ENCODE measurements at regions not wholly inside any gene's neighbourhood (a gene's known extent, or its start where the extent isn't known, plus 50 kb on each side); places are given as distances from the start of the nearest gene placed in this dataset.
"Not testable (repeated sequence)": the region's sequence is repeated elsewhere in the genome, so short reads cannot be mapped to it uniquely, and the experiment has no call there.

- H3K4me3 Mint-ChIP-seq; DNase-seq; ATAC-seq (ENCODE audit: low read depth); POLR2A ChIA-PET; H3K27ac Mint-ChIP-seq; H3K36me3 Mint-ChIP-seq; H3K27me3 Mint-ChIP-seq; H3K4me1 Mint-ChIP-seq: not testable (repeated sequence)
- H3K9me3 Mint-ChIP-seq, result peaks cover 11% of the 10 kb centered on the region
Measured at GRCh38 chr16:10290467-10291105, 95.3 kb upstream of the ATF7IP2 start.

GRCh38 chr16:10292197-10292596, 93.7 kb upstream of the ATF7IP2 start:
- H3K36me3 Mint-ChIP-seq; H3K27me3 Mint-ChIP-seq; H3K4me3 Mint-ChIP-seq; H3K9me3 Mint-ChIP-seq; DNase-seq; H3K27ac Mint-ChIP-seq; H3K4me1 Mint-ChIP-seq; ATAC-seq (ENCODE audit: low read depth); POLR2A ChIA-PET: not testable (repeated sequence)

GRCh38 chr16:10292976-10293375, 92.9 kb upstream of the ATF7IP2 start:
- ATAC-seq (ENCODE audit: low read depth); H3K27ac Mint-ChIP-seq: not testable (repeated sequence)

GRCh38 chr16:10294153-10294552, 91.7 kb upstream of the ATF7IP2 start:
- H3K4me1 Mint-ChIP-seq; H3K4me3 Mint-ChIP-seq; H3K27ac Mint-ChIP-seq; H3K9me3 Mint-ChIP-seq; ATAC-seq (ENCODE audit: low read depth); DNase-seq; H3K27me3 Mint-ChIP-seq; H3K36me3 Mint-ChIP-seq; POLR2A ChIA-PET: not testable (repeated sequence)

More at GRCh38 chr16:10292976-10293375, 92.9 kb upstream of the ATF7IP2 start:
- H3K36me3 Mint-ChIP-seq, H3K27me3 Mint-ChIP-seq, H3K9me3 Mint-ChIP-seq, DNase-seq, POLR2A ChIA-PET, H3K4me1 Mint-ChIP-seq, H3K4me3 Mint-ChIP-seq: not testable (repeated sequence)

GRCh38 chr16:10296956-10297340, 88.9 kb upstream of the ATF7IP2 start:
- no peaks in the 10 kb centered on the region for H3K4me1 Mint-ChIP-seq
- POLR2A ChIA-PET, result no interaction called here
- H3K4me3 Mint-ChIP-seq, result no peak overlapping the region
- H3K27ac Mint-ChIP-seq, result no peak overlapping the region
- H3K9me3 Mint-ChIP-seq, result peaks cover 6% of the 10 kb centered on the region
- no peaks in the 10 kb centered on the region for H3K27me3 Mint-ChIP-seq
- no peaks in the 10 kb centered on the region for H3K36me3 Mint-ChIP-seq
- ATAC-seq (ENCODE audit: low read depth) (no peak), DNase-seq (no peak)

DNA sequence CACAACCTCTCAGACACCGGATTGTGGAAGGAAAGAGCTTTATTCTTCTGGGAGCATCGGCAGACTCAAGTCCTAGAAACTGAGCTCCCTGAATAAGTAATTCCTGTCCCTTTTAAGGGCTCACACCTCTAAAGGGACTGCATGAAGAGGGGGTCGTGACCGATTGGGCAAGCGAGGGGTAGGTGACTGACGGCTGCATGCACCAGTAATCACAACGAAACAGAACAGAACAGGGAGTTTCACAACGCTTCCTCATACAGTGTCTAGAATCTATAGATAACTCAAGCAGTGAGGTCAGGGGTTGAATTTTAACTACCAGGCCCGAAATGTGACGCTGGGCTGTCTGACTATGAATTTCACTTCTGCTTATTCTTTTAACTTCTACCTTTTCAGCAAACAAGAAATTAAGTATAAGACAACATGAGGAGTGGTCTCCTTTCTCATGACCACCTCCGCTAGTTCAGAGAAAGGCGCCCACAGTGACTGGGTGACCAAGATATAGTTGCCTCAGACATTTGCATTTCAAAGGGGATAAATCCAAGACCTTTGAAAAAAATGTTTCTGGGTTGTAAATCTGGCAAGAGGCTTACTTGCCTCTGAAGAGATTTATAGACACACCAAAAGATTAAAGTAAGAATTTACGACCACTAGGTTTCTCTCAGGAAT, 88.4 kb upstream of the ATF7IP2 start:
- H3K9me3 Mint-ChIP-seq, result peaks cover 6% of the 10 kb centered on the region
- POLR2A ChIA-PET, result no interaction called here
- H3K4me3 Mint-ChIP-seq, result no peak overlapping the region
- no peaks in the 10 kb centered on the region for H3K27me3 Mint-ChIP-seq
- no peaks in the 10 kb centered on the region for H3K4me1 Mint-ChIP-seq
- no peaks in the 10 kb centered on the region for H3K36me3 Mint-ChIP-seq
- DNase-seq, result no peak
- no peak overlapping the region for H3K27ac Mint-ChIP-seq
- no peak for ATAC-seq (ENCODE audit: low read depth)

GRCh38 chr16:10300905-10301304, 85.0 kb upstream of the ATF7IP2 start:
- H3K36me3 Mint-ChIP-seq, result no peaks in the 10 kb centered on the region
- H3K27ac Mint-ChIP-seq, result no peak overlapping the region
- no peak overlapping the region for H3K4me3 Mint-ChIP-seq
- ATAC-seq (ENCODE audit: low read depth) (no peak), DNase-seq (no peak)
- no peaks in the 10 kb centered on the region for H3K4me1 Mint-ChIP-seq
- POLR2A ChIA-PET, result no interaction called here
- H3K9me3 Mint-ChIP-seq, result no peaks in the 10 kb centered on the region
- no peaks in the 10 kb centered on the region for H3K27me3 Mint-ChIP-seq

- H3K4me1 Mint-ChIP-seq; H3K27me3 Mint-ChIP-seq; H3K27ac Mint-ChIP-seq; H3K4me3 Mint-ChIP-seq; ATAC-seq (ENCODE audit: low read depth); DNase-seq; H3K36me3 Mint-ChIP-seq; H3K9me3 Mint-ChIP-seq: not testable (repeated sequence)
- POLR2A ChIA-PET, result interaction anchor here (0.7 kb wide), 1 partner anchor 127 kb away, joined by 6 read pairs; no protein-coding TSS in a partner anchor
Measured at GRCh38 chr16:10301547-10301946, 84.3 kb upstream of the ATF7IP2 start.

DNA sequence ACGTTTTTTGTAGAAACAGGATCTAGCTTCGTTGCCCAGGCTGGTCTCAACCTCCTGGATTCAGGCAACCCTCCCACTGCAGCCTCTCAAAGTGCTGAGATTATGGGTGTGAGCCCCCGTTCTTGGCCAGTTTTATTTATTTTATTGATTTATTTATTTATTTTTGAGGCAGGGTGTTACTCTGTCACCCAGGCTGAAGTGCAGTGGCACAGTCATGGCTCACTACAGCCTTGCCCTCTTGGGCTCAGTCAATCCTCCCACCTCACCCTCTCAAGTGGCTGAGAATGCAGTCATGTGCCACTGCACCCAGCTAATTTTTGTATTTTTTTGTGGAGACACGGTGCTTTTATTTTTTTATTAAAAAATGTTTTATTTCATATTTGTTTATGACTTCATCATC, 79.9 kb upstream of the ATF7IP2 start:
- Mint-ChIP-seq H3K27me3 (no peaks in the 10 kb centered on the region), H3K36me3 (no peaks in the 10 kb centered on the region), H3K4me3 (no peak overlapping the region), H3K27ac (no peak overlapping the region), H3K4me1 (no peaks in the 10 kb centered on the region), H3K9me3 (peaks cover 1% of the 10 kb centered on the region)
- ATAC-seq (ENCODE audit: low read depth) (no peak), DNase-seq (no peak)
- POLR2A ChIA-PET, result no interaction called here

- no peak overlapping the region for H3K4me3 Mint-ChIP-seq
- POLR2A ChIA-PET, result no interaction called here
- peaks cover 1% of the 10 kb centered on the region for H3K9me3 Mint-ChIP-seq
- no peak for ATAC-seq (ENCODE audit: low read depth)
- H3K27ac Mint-ChIP-seq, result no peak overlapping the region
- no peak for DNase-seq
- no peaks in the 10 kb centered on the region for H3K36me3 Mint-ChIP-seq
- H3K4me1 Mint-ChIP-seq, result peaks cover 6% of the 10 kb centered on the region
- no peaks in the 10 kb centered on the region for H3K27me3 Mint-ChIP-seq
Measured at GRCh38 chr16:10308305-10309193, 77.3 kb upstream of the ATF7IP2 start.

DNA sequence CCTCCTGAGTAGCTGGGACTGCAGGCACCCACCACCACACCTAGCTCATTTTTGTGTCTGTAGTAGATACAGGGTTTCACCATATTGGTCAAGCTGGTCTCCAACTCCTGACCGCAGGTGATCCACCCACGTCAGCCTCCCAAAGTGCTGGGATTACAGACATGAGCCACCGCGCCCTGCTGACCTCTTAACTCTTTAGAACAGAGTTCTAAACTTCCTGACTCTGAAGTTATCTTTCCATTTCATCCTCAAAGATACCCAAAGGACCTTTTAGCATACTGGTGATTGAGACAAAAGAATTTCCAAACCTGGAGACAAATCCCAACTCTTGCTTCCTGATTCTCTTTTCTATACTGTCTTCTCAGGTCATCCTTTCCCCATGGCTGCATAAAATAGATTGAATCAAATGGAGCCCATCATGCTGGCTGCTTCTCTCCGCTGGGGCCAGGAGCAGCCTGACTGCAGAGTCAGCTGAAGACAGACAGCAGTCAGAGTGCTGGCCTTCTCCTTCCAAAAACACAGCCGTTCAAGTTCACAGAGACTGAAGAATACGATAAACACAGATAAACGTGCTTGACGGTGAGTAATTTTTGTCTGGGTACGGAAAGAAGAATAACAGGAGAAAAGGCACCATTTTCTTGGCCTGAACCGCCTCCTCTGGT, 76.5 kb upstream of the ATF7IP2 start:
- POLR2A ChIA-PET, result no interaction called here
- Mint-ChIP-seq H3K4me3 (no peak overlapping the region), H3K27me3 (no peaks in the 10 kb centered on the region), H3K4me1 (peaks cover 6% of the 10 kb centered on the region), H3K27ac (no peak overlapping the region), H3K36me3 (no peaks in the 10 kb centered on the region), H3K9me3 (peaks cover 1% of the 10 kb centered on the region)
- no peak for DNase-seq
- ATAC-seq (ENCODE audit: low read depth), result no peak

- ATAC-seq (ENCODE audit: low read depth), result no peak
Measured at GRCh38 chr16:10312008-10312407, 73.9 kb upstream of the ATF7IP2 start.

More at GRCh38 chr16:10312008-10312407, 73.9 kb upstream of the ATF7IP2 start:
- peaks cover 6% of the 10 kb centered on the region for H3K4me1 Mint-ChIP-seq
- peaks cover 1% of the 10 kb centered on the region for H3K9me3 Mint-ChIP-seq
- DNase-seq, result no peak
- no peaks in the 10 kb centered on the region for H3K27me3 Mint-ChIP-seq
- POLR2A ChIA-PET, result no interaction called here
- no peak overlapping the region for H3K4me3 Mint-ChIP-seq
- no peak overlapping the region for H3K27ac Mint-ChIP-seq
- no peaks in the 10 kb centered on the region for H3K36me3 Mint-ChIP-seq
